ENCODE measurements at regions not wholly inside any gene's neighbourhood (a gene's known extent, or its start where the extent isn't known, plus 50 kb on each side); places are given as distances from the start of the nearest gene placed in this dataset.
"Not testable (repeated sequence)": the region's sequence is repeated elsewhere in the genome, so short reads cannot be mapped to it uniquely, and the experiment has no call there.

DNA sequence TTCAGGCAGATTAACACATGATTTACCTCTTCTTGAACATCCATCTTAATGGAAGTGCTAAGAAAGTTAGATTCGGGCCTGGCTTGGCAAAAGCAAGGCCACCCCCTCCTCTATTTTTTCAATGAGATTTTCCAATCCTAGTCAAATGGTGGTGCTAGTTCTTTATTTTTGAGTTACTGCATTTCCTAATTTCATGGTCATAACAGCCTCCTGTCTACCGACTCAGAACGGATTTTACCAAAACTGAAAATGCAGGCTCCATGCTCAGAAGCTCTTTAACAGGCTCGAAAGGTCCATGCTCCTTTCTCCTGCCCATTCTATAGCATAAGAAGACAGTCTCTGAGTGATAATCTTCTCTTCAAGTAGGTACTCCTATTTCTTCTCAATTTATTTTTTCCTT, 117.2 kb upstream of the ESR1 start:
- TF ChIP-seq, protein P1, sequence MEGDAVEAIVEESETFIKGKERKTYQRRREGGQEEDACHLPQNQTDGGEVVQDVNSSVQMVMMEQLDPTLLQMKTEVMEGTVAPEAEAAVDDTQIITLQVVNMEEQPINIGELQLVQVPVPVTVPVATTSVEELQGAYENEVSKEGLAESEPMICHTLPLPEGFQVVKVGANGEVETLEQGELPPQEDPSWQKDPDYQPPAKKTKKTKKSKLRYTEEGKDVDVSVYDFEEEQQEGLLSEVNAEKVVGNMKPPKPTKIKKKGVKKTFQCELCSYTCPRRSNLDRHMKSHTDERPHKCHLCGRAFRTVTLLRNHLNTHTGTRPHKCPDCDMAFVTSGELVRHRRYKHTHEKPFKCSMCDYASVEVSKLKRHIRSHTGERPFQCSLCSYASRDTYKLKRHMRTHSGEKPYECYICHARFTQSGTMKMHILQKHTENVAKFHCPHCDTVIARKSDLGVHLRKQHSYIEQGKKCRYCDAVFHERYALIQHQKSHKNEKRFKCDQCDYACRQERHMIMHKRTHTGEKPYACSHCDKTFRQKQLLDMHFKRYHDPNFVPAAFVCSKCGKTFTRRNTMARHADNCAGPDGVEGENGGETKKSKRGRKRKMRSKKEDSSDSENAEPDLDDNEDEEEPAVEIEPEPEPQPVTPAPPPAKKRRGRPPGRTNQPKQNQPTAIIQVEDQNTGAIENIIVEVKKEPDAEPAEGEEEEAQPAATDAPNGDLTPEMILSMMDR (IDR thresholded peaks at IDR 0.05; ENCODE audit: low read depth, low read length, missing control alignments): no peak
- H3K4me3 ChIP-seq (ENCODE audit: low read depth, low read length): peak overlapping the region; percentile 40; the same call in 1 of the 2 replicates
- DNase-seq (ENCODE audit: low read depth): peak; percentile 30

DNA sequence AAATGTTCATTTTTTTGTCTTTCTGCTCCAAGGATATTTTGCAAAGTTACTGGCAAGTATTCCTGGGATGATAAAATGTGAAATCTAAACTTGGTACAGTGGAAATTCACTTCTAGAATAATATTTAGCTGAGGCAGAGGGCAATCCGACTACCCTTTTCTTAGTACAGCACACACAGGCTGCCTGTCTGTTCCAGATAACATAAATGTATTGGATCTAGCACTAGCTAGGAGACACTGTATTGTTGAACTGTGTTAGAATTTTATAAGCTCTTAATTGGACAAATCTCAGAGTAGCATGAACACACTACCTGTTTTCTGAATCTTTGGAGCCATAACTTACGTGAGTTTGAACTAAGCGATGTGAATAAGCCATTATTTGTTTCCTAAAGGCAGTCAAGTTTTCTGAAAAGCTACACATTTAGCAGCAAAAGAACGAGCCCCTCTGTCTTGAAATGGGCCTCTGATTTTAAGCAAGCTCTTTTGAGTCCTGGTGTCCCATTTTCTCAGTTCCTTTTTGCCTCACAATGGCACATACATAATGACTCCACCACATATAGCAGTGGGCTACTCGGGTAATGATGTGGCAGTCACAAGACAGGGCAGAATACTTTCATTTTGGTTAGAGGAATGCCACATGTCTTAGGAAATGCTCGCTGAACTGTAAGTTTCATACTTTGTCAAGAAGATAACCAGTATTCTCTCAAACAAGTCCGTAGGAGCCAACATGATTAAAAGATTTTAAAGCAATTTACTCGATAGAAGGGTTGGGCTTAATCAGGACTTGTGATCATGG, 116.5 kb upstream of the ESR1 start:
- DNase-seq (ENCODE audit: low read depth): peak; percentile 74
- TF ChIP-seq, protein P1 (IDR thresholded peaks at IDR 0.05; ENCODE audit: low read depth, low read length, missing control alignments): no peak
- peak overlapping the region; percentile 40; the same call in 1 of the 2 replicates for H3K4me3 ChIP-seq (ENCODE audit: low read depth, low read length)

DNA sequence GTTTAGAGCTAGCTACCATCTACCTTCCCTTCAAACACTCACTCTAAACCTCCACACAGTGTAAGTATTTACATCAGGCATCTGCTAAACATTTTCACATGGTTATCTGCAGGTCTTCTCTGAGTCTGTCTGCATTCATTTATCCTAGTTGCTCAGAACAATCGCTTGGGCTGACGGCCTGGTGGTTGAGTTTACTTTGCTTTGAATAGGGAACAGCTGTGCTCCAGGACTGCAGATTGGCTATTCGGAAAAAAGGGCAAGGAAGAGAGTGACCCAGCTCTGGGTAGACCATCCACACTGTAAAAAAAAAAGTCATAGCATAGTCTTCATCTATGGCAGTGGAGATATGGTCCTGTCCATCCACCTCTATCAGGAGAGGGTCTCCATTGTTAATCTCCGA, 115.3 kb upstream of the ESR1 start:
- no peak for DNase-seq (ENCODE audit: low read depth)
- H3K4me3 ChIP-seq (ENCODE audit: low read depth, low read length): no peak overlapping the region
- TF ChIP-seq, protein P1 (IDR thresholded peaks at IDR 0.05; ENCODE audit: low read depth, low read length, missing control alignments): no peak

DNA sequence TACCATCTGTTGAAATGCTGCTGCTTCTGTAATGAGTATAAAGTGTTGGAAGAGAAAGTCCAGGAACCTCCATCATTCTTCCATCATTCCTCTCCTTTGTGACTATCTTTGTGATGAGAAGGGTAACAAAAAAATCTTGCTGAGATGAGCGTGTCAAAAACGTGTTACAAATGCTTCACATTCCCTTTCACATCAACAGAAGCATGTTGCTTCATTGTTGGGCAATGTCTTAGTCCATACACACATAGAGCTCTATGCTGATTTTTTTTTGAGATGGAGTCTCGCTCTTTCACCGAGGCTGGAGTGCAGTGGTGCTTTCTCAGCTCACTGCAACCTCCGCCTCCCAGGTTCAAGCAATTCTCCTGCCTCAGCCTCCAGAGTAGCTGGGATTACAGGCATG, 114.1 kb upstream of the ESR1 start:
- no peak for DNase-seq (ENCODE audit: low read depth)
- TF ChIP-seq, protein P1 (IDR thresholded peaks at IDR 0.05; ENCODE audit: low read depth, low read length, missing control alignments): no peak
- no peak overlapping the region for H3K4me3 ChIP-seq (ENCODE audit: low read depth, low read length)

DNA sequence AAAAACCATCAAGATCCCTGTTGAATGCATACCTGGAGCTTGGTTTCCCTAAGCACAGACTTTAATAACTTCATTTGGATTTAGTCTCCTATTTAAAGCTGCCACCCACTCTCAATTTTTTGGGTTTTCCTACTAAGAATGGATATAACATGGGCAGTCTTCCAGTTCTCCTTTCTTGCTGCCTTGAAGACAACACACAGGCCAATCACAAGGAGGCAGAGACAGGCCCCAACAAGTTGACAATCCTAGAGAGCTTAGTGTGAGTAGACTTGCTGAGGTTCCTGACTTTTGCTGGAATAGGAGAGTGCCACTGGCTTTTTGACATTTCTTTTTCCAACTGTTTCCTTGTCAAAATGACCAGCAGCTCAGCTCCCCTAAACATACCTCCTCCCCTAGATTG, 112.3 kb upstream of the ESR1 start:
- TF ChIP-seq, protein P1 (IDR thresholded peaks at IDR 0.05; ENCODE audit: low read depth, low read length, missing control alignments): no peak
- H3K4me3 ChIP-seq (ENCODE audit: low read depth, low read length): no peak overlapping the region
- DNase-seq (ENCODE audit: low read depth): no peak

DNA sequence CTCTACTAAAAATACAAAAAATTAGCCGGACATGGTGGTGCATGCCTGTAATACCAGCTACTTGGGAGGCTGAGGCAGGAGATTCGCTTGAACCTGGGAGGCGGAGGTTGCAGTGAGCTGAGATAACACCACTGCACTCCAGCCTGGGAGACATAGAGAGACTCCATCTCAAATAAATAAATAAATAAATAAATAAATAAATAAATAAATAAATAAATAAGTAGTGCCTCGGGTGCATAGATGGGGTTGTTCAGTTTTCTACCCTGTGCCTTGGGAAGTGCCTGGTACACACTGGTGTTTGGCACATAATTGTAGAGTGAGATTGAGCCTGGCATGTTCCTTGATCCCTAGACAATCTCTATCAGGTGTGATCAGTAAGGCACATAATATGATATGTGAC, 111.2 kb upstream of the ESR1 start:
- not testable (repeated sequence) for DNase-seq (ENCODE audit: low read depth); H3K4me3 ChIP-seq (ENCODE audit: low read depth, low read length)

DNA sequence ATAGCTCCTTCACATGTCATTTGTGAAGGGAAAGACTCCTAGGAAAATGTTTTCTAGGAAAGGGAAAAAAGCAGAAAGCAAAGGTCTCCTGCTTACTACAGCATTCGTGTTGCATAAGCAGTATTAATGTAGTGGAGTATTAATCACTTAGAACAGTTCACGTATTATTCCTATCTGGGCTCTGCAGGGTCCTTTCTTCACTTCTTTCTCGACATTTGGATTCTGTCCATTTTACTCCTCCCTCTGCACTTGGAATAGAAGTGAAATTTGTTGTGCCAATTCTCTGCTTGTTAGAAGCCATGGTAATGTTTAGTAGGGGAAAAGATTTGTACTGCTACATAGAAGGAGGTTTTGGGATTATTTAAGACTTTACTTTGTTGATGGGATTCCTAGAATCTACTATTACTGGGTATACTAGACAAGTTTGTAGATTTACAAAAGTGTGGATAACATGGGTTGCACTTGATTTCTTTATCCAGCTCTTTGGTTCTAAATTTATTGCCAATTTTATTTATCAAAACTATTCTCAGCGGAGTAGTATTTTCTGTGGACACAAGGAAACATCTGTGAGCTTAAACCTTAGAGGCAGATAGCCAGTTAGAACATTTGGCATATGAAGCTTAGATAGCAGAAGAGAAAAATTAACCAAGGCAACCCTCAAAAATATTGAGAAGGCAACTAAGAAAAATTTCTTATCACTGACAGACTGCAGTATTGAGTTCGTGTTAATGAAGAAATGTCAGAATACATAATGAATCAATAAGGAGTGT, 108.4 kb upstream of the ESR1 start:
- no peak overlapping the region for H3K4me3 ChIP-seq (ENCODE audit: low read depth, low read length)
- no peak for DNase-seq (ENCODE audit: low read depth)
- TF ChIP-seq, protein P1 (IDR thresholded peaks at IDR 0.05; ENCODE audit: low read depth, low read length, missing control alignments): no peak
